Colonic mucosa (tissue), 4 donors: ENCODE measurements at regions not wholly inside any gene's neighbourhood (a gene's known extent, or its start where the extent isn't known, plus 50 kb on each side); places are given as distances from the start of the nearest gene placed in this dataset.

Experiments
- DNase-seq: peaks from one replicate; pipeline ENCODE4 v3.0.0-alpha.2; 2020
- H3K27ac ChIP-seq: fragments of 200-600 bp; one replicate; pipeline ENCODE4 v1.8.0; 2021
- H3K27me3 ChIP-seq: fragments of 200-600 bp; one replicate; pipeline ENCODE4 v1.8.0; 2021
- H3K36me3 ChIP-seq: fragments of 200-600 bp; one replicate; pipeline ENCODE4 v1.8.0; 2021
- H3K4me1 ChIP-seq: fragments of 200-600 bp; one replicate; pipeline ENCODE4 v1.8.0; 2021; ENCODE audit warnings: mild to moderate bottlenecking
- H3K4me3 ChIP-seq: fragments of 200-600 bp; one replicate; pipeline ENCODE4 v1.8.0; 2021
- H3K9ac ChIP-seq, 2 donors: one replicate each; pipeline ENCODE4 v1.7.0; 2013; ENCODE audit warnings: control low read depth in 2 of 2, low read depth in 2 of 2, low read length in 2 of 2
- H3K9me3 ChIP-seq: fragments of 200-600 bp; one replicate; pipeline ENCODE4 v1.8.0; 2021
- CTCF ChIP-seq: fragments of 200-600 bp; IDR thresholded peaks from one replicate; pipeline ENCODE4 v1.8.0; 2022; ENCODE audit warnings: antibody characterized with exemption, mild to moderate bottlenecking
- intact Hi-C: fragments of 100-400 bp; cut with DNase I; formaldehyde crosslinking; loops from one replicate; pipeline ENCODE4 v1.14.1; 2022
- donor health status: healthy.
- donor health status: DM: no; HTN: no; CAD: no.
- donor health status: DM: no; HTN: no; CAD: no.

DNA sequence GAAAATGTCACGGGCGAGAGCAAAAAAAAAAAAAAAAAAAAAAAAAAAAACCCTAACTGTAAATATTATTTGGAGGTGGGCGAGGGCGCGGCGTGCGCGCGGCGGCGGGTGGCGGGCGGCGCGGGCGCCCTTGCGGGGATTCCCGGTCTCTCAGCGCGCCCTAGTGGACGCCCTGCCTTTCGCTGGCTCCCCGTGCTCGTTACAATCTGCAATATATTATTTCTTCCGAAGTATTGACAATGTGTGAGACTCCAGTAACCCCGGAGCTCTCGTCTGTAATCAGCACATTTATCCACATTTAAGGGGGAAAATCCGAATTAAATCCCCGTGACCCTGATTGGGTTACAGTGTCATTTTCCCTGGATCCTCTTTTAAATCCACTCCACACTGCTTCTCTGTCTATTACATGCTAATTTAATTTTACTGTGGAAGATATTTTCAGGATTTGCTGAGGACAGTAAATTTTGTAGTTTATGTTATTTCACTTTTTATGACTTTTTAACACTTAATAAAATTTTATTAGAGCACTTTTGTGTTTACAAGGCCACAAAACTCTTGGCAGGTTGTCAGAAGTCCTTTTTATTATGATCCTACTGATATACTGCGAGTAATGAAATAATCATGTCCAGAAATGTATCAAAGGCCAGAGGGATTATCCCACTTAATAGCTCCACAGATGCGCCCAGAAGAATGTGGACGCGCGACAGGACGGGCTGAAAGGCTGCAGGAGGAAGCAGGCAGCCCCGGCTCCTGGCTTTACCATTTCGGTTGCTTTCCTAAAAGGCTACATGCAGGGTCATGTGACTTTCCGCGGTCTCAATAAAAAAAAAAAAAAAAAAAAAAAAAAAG lies 369.1 kb downstream of the MTX2 start:
- H3K4me3 ChIP-seq, result peak overlapping the region; percentile 64
- H3K4me1 ChIP-seq, result no peaks in the 10 kb centered on the region
- intact Hi-C loops, result loop anchor here (5.0 kb wide), 3 partner anchors 81 to 511 kb away; partner anchors contain the start of gene HOXD8
- DNase-seq, result peak; percentile 71
- H3K27ac ChIP-seq, result peak overlapping the region; percentile 75
- no peaks in the 10 kb centered on the region for H3K36me3 ChIP-seq
- H3K9me3 ChIP-seq, result no peaks in the 10 kb centered on the region
- H3K9ac ChIP-seq, result no peak overlapping the region
- TF ChIP-seq CTCF, result peak; percentile 81
- peaks cover 9% of the 10 kb centered on the region for H3K27me3 ChIP-seq

DNA sequence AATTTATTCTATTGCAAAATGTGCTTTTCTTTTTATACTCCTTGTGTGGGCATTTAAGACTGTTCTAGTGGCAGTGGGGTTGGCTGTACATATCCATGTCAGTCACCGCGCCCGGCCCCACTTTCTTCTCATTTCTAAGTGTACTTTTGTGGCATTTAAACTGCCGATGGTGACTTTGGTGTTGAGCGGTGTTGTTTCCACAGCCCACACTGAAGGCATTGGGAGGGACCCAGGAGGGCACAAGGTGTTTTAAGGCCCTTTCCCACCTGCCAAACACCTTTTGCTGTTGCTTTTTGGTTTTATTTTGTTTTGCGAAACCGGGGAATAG lies 369.7 kb downstream of the MTX2 start:
- Histone ChIP-seq H3K9ac (no peak overlapping the region), H3K9me3 (no peaks in the 10 kb centered on the region), H3K4me1 (no peaks in the 10 kb centered on the region), H3K27ac (no peak overlapping the region), H3K4me3 (no peak overlapping the region), H3K36me3 (no peaks in the 10 kb centered on the region), H3K27me3 (peaks cover 9% of the 10 kb centered on the region)
- intact Hi-C loops, result loop anchor here (5.0 kb wide), 3 partner anchors 82 to 512 kb away; partner anchors contain the start of gene HOXD8
- no peak for DNase-seq
- no peak for TF ChIP-seq CTCF

GRCh38 chr2:176639671-176640070 lies 370.4 kb downstream of the MTX2 start:
- H3K27ac ChIP-seq, result no peak overlapping the region
- no peak for TF ChIP-seq CTCF
- no peaks in the 10 kb centered on the region for H3K4me1 ChIP-seq
- DNase-seq, result no peak
- no peak overlapping the region for H3K9ac ChIP-seq
- peaks cover 9% of the 10 kb centered on the region for H3K27me3 ChIP-seq
- no peaks in the 10 kb centered on the region for H3K9me3 ChIP-seq
- H3K36me3 ChIP-seq, result no peaks in the 10 kb centered on the region
- H3K4me3 ChIP-seq, result no peak overlapping the region
- intact Hi-C loops, result loop anchor here (5.0 kb wide), 3 partner anchors 82 to 512 kb away; partner anchors contain the start of gene HOXD8

- H3K4me3 ChIP-seq, result no peak overlapping the region
- H3K4me1 ChIP-seq, result no peaks in the 10 kb centered on the region
- H3K36me3 ChIP-seq, result no peaks in the 10 kb centered on the region
- no peak for DNase-seq
- no peak overlapping the region for H3K27ac ChIP-seq
- H3K9me3 ChIP-seq, result no peaks in the 10 kb centered on the region
- no peak for TF ChIP-seq CTCF
- intact Hi-C loops, result no loop called here
- peaks cover 9% of the 10 kb centered on the region for H3K27me3 ChIP-seq
- no peak overlapping the region for H3K9ac ChIP-seq
These were observed 372.2 kb downstream of the MTX2 start for GRCh38 chr2:176641436-176641835.

DNA sequence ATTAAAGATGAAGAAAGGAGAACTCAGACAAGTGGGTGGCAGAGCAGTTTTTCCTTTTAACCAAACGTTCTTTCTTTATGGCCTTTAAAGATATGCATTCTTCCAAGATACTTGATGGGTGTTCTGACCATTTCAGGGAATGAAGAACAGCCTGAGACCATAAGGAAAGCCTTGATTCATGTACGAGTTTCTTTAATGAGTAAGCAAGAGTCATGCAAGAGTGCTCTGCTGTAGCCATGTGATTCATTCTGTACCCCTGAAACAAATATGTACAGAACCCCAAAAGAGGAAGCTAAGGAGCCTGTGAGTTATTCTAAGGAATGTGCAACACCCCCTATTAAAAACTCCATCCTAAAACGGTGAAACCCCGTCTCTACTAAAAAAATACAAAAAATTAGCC lies 372.8 kb downstream of the MTX2 start:
- Histone ChIP-seq H3K4me3 (no peak overlapping the region), H3K9me3 (no peaks in the 10 kb centered on the region), H3K4me1 (no peaks in the 10 kb centered on the region), H3K27ac (no peak overlapping the region), H3K27me3 (peaks cover 9% of the 10 kb centered on the region), H3K9ac (no peak overlapping the region), H3K36me3 (no peaks in the 10 kb centered on the region)
- TF ChIP-seq CTCF, result no peak
- DNase-seq, result no peak
- intact Hi-C loops, result no loop called here
